ENCODE measurements at regions not wholly inside any gene's neighbourhood (a gene's known extent, or its start where the extent isn't known, plus 50 kb on each side); places are given as distances from the start of the nearest gene placed in this dataset.

DNA sequence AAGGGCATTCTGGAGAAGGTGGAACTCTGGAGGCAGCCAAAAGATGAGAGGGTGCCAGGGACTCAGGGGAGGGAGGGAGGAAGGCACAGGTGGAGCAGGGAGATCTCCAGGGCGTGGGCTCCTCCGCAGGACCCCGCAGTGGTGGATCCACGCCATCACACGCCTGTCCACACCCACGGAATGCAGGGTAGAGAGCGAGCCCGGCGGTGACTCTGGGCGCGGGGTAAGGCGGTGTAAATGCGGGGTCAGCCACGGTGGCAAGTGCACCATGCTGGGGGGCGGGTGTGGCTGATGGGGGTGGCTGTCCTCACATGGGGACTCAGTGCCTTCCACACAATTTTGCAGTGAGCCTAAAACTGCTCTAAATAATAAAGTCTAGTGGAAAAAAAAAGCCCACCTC, 105.1 kb upstream of the TTC34 start:
- Histone ChIP-seq H3K14ac (replicated peaks; ENCODE audit: low read depth, low read length) (no peak overlapping the region), H2AFZ (replicated peaks; ENCODE audit: low read length, poor library complexity) (no peak overlapping the region), H3K79me1 (ENCODE audit: low read depth in 1 of 2, low read length in 2 of 2) (no peaks in the 10 kb centered on the region), H3K9me1 (ENCODE audit: insufficient read depth, low read length) (no peaks in the 10 kb centered on the region), H4K8ac (ENCODE audit: low read depth in 2 of 2, low read length in 2 of 2) (no peak overlapping the region), H2AK9ac (replicated peaks; ENCODE audit: low read depth, low read length, poor library complexity) (no peak overlapping the region), H3K9me3 (ENCODE audit: control insufficient read depth, insufficient read depth, low read length) (peaks cover 74% of the 10 kb centered on the region), H3K4ac (ENCODE audit: low read depth, low read length) (no peak overlapping the region), H4K91ac (ENCODE audit: insufficient read depth, low read depth, low read length) (no peak overlapping the region), H3K4me2 (ENCODE audit: low read depth, low read length) (no peak overlapping the region), H4K5ac (ENCODE audit: low read depth, low read length) (no peak overlapping the region), H2BK20ac (ENCODE audit: low read depth, low read length) (no peak overlapping the region), H3K36me3 (ENCODE audit: control insufficient read depth, insufficient read depth, low read length) (no peaks in the 10 kb centered on the region), H2BK5ac (ENCODE audit: low read depth, low read length, poor library complexity, severe bottlenecking) (no peak overlapping the region), H3K18ac (ENCODE audit: low read depth, low read length) (no peak overlapping the region), H3K4me3 (ENCODE audit: insufficient read depth, low read depth, low read length) (no peak overlapping the region), H3K27me3 (ENCODE audit: control insufficient read depth, insufficient read depth, low read length) (no peaks in the 10 kb centered on the region), H2BK120ac (ENCODE audit: low read depth, low read length) (no peak overlapping the region), H4K20me1 (ENCODE audit: insufficient read depth, low read length) (no peaks in the 10 kb centered on the region), H3K56ac (ENCODE audit: extremely low read depth, insufficient read depth, low read length) (no peak overlapping the region), H3K4me1 (ENCODE audit: control insufficient read depth, insufficient read depth, low read length) (no peaks in the 10 kb centered on the region), H3K23ac (ENCODE audit: low read depth, low read length) (no peak overlapping the region), H3K27ac (ENCODE audit: insufficient read depth, low read length) (no peak overlapping the region), H2BK15ac (ENCODE audit: low read depth, low read length) (no peak overlapping the region), H2AK5ac (ENCODE audit: low read depth, low read length) (no peak overlapping the region), H3K9ac (ENCODE audit: low read depth, low read length) (no peak overlapping the region)
- in situ Hi-C loops (cut with MboI; ENCODE audit: low sequenced_read_pairs): no loop called here
- POLR2A ChIA-PET (ENCODE audit: unreplicated experiment): no interaction called here
- ATAC-seq (ENCODE audit: low read depth): no peak
- WGBS, 2 experiments (ENCODE audit: extremely low coverage in 2 of 2, insufficient read length in 1 of 2): no CpG with 5 or more reads among the region's 15 CpGs
- no peak for DNase-seq
- CTCF ChIA-PET: no interaction called here
- intact Hi-C loops (cut with micrococcal nuclease): no loop called here
- dilution Hi-C loops (cut with HindIII; ENCODE audit: low sequenced_read_pairs, unreplicated experiment): no loop called here
- TF ChIP-seq, protein P1, sequence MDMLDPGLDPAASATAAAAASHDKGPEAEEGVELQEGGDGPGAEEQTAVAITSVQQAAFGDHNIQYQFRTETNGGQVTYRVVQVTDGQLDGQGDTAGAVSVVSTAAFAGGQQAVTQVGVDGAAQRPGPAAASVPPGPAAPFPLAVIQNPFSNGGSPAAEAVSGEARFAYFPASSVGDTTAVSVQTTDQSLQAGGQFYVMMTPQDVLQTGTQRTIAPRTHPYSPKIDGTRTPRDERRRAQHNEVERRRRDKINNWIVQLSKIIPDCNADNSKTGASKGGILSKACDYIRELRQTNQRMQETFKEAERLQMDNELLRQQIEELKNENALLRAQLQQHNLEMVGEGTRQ (IDR thresholded peaks at IDR 0.05; ENCODE audit: low read depth, low read length): no peak
- TF ChIP-seq CHD1 (IDR thresholded peaks at IDR 0.05; ENCODE audit: low read depth, low read length) (no peak), FOS (IDR thresholded peaks at IDR 0.05; ENCODE audit: low read depth, low read length) (no peak), CEBPB (IDR thresholded peaks at IDR 0.05; ENCODE audit: low read depth, low read length) (no peak), MAZ (IDR thresholded peaks at IDR 0.05; ENCODE audit: borderline replicate concordance, low read depth, low read length) (no peak), RFX5 (IDR thresholded peaks at IDR 0.05; ENCODE audit: low read depth, low read length) (no peak), RAD21 (IDR thresholded peaks at IDR 0.05; ENCODE audit: low read length) (no peak), MXI1 (IDR thresholded peaks at IDR 0.05; ENCODE audit: borderline replicate concordance, low read depth, low read length) (no peak), CTCF (conservative IDR thresholded peaks at IDR 0.05; ENCODE audit: low read depth, low read length) (no peak), BHLHE40 (IDR thresholded peaks at IDR 0.05; ENCODE audit: low read depth, low read length) (no peak)
- no TSS peak for BruUV-seq (replicated peaks)

All from IMR-90 (cell line).